ENCODE measurements at regions not wholly inside any gene's neighbourhood (a gene's known extent, or its start where the extent isn't known, plus 50 kb on each side); places are given as distances from the start of the nearest gene placed in this dataset.
"Not testable (repeated sequence)": the region's sequence is repeated elsewhere in the genome, so short reads cannot be mapped to it uniquely, and the experiment has no call there.

GRCh38 chr10:33596422-33596821, 262.0 kb upstream of the NRP1 start:
- Histone ChIP-seq H3K4me1 (ENCODE audit: insufficient read depth, poor library complexity, severe bottlenecking) (peaks cover 5% of the 10 kb centered on the region), H3K36me3 (ENCODE audit: low read depth) (no peaks in the 10 kb centered on the region), H3K27me3 (ENCODE audit: insufficient read depth, poor library complexity, severe bottlenecking) (no peaks in the 10 kb centered on the region), H3K9me3 (ENCODE audit: severe bottlenecking) (peaks cover 3% of the 10 kb centered on the region), H3K27ac (ENCODE audit: poor library complexity, severe bottlenecking) (no peak overlapping the region), H3K4me3 (ENCODE audit: severe bottlenecking) (no peak overlapping the region)
- ATAC-seq (ENCODE audit: low read depth) (no peak), DNase-seq (ENCODE audit: low spot score) (no peak)
- no peak for TF ChIP-seq CTCF (IDR thresholded peaks at IDR 0.05; ENCODE audit: poor library complexity, severe bottlenecking)

- no peaks in the 10 kb centered on the region for H3K27me3 ChIP-seq (ENCODE audit: insufficient read depth, poor library complexity, severe bottlenecking)
- H3K27ac ChIP-seq (ENCODE audit: poor library complexity, severe bottlenecking), result no peak overlapping the region
- no peaks in the 10 kb centered on the region for H3K36me3 ChIP-seq (ENCODE audit: low read depth)
- no peak for TF ChIP-seq CTCF (IDR thresholded peaks at IDR 0.05; ENCODE audit: poor library complexity, severe bottlenecking)
- H3K9me3 ChIP-seq (ENCODE audit: severe bottlenecking), result no peaks in the 10 kb centered on the region
- ATAC-seq (ENCODE audit: low read depth), result no peak
- no peaks in the 10 kb centered on the region for H3K4me1 ChIP-seq (ENCODE audit: insufficient read depth, poor library complexity, severe bottlenecking)
- DNase-seq (ENCODE audit: low spot score), result no peak
- no peak overlapping the region for H3K4me3 ChIP-seq (ENCODE audit: severe bottlenecking)
These were observed 260.0 kb upstream of the NRP1 start for GRCh38 chr10:33594475-33594874.

GRCh38 chr10:33588974-33589600, 254.6 kb upstream of the NRP1 start:
- H3K36me3 ChIP-seq (ENCODE audit: low read depth), result no peaks in the 10 kb centered on the region
- TF ChIP-seq CTCF (IDR thresholded peaks at IDR 0.05; ENCODE audit: poor library complexity, severe bottlenecking), result no peak
- no peak for DNase-seq (ENCODE audit: low spot score)
- no peaks in the 10 kb centered on the region for H3K9me3 ChIP-seq (ENCODE audit: severe bottlenecking)
- no peaks in the 10 kb centered on the region for H3K27me3 ChIP-seq (ENCODE audit: insufficient read depth, poor library complexity, severe bottlenecking)
- H3K4me1 ChIP-seq (ENCODE audit: insufficient read depth, poor library complexity, severe bottlenecking), result no peaks in the 10 kb centered on the region
- ATAC-seq (ENCODE audit: low read depth), result no peak
- no peak overlapping the region for H3K27ac ChIP-seq (ENCODE audit: poor library complexity, severe bottlenecking)
- no peak overlapping the region for H3K4me3 ChIP-seq (ENCODE audit: severe bottlenecking)

- not testable (repeated sequence) for H3K9me3 ChIP-seq (ENCODE audit: severe bottlenecking); H3K27me3 ChIP-seq (ENCODE audit: insufficient read depth, poor library complexity, severe bottlenecking); H3K4me3 ChIP-seq (ENCODE audit: severe bottlenecking); H3K36me3 ChIP-seq (ENCODE audit: low read depth); H3K4me1 ChIP-seq (ENCODE audit: insufficient read depth, poor library complexity, severe bottlenecking); DNase-seq (ENCODE audit: low spot score); H3K27ac ChIP-seq (ENCODE audit: poor library complexity, severe bottlenecking)
- peak; percentile 46; the same call in 1 of the 3 replicates for ATAC-seq (ENCODE audit: low read depth)
These were observed 250.1 kb upstream of the NRP1 start for GRCh38 chr10:33584596-33584995.

GRCh38 chr10:33579996-33580395, 245.5 kb upstream of the NRP1 start:
- H3K27me3 ChIP-seq (ENCODE audit: insufficient read depth, poor library complexity, severe bottlenecking), result no peaks in the 10 kb centered on the region
- H3K4me3 ChIP-seq (ENCODE audit: severe bottlenecking), result no peak overlapping the region
- H3K4me1 ChIP-seq (ENCODE audit: insufficient read depth, poor library complexity, severe bottlenecking), result no peaks in the 10 kb centered on the region
- no peaks in the 10 kb centered on the region for H3K9me3 ChIP-seq (ENCODE audit: severe bottlenecking)
- ATAC-seq (ENCODE audit: low read depth), result no peak
- DNase-seq (ENCODE audit: low spot score), result no peak
- TF ChIP-seq CTCF (IDR thresholded peaks at IDR 0.05; ENCODE audit: poor library complexity, severe bottlenecking), result no peak
- H3K36me3 ChIP-seq (ENCODE audit: low read depth), result no peaks in the 10 kb centered on the region
- no peak overlapping the region for H3K27ac ChIP-seq (ENCODE audit: poor library complexity, severe bottlenecking)
